A673 (cell line): ENCODE measurements at regions not wholly inside any gene's neighbourhood (a gene's known extent, or its start where the extent isn't known, plus 50 kb on each side); places are given as distances from the start of the nearest gene placed in this dataset.

ENCODE experiments used
- BruUV-seq: library from RNA; stranded (reverse); fragments of 400-500 nt; replicated peaks from 2 replicates; lab custom pipeline; 2021; lab: Mats Ljungman, UMichigan
- CTCF ChIA-PET: fragments of 300-600 bp; sonication (Branson Sonifier 250); formaldehyde crosslinking; loops from one replicate; lab custom pipeline; 2022; ENCODE audit warnings: antibody characterized with exemption; lab: Charles Lee
- POLR2A ChIA-PET: fragments of 300-600 bp; sonication (Branson Sonifier 250); formaldehyde crosslinking; loops from one replicate; lab custom pipeline; 2022; ENCODE audit warnings: antibody characterized with exemption; ENCODE audit not compliant: low non-redundant PET; lab: Charles Lee
- DNase-seq: peaks from one replicate; pipeline ENCODE4 v3.0.0-alpha.2; 2015; ENCODE audit warnings: low spot score
- H3K27ac ChIP-seq: fragments of 200-600 bp; sonication (generic); 2 replicates; pipeline ENCODE4 v1.5.1; 2016; ENCODE audit warnings: mixed run types, low read depth, mild to moderate bottlenecking, mixed read lengths, antibody characterized with exemption, low read length; ENCODE audit not compliant: poor library complexity, severe bottlenecking
- H3K27me3 ChIP-seq: fragments of 200-600 bp; sonication (generic); replicated peaks from 2 replicates; pipeline ENCODE4 v1.6.1; 2017; ENCODE audit warnings: mixed run types, low read depth, mild to moderate bottlenecking, mixed read lengths, antibody characterized with exemption, low read length; ENCODE audit not compliant: insufficient read depth, poor library complexity
- H3K36me3 ChIP-seq: fragments of 200-600 bp; sonication (generic); 2 replicates; pipeline ENCODE4 v1.6.1; 2016; ENCODE audit warnings: mixed run types, mild to moderate bottlenecking, mixed read lengths, antibody characterized with exemption, low read length; ENCODE audit not compliant: insufficient read depth, poor library complexity, severe bottlenecking
- H3K4me1 ChIP-seq: fragments of 200-600 bp; sonication (generic); 2 replicates; pipeline ENCODE4 v1.6.1; 2017; ENCODE audit warnings: mixed run types, mild to moderate bottlenecking, mixed read lengths, antibody characterized with exemption, low read length; ENCODE audit not compliant: insufficient read depth, poor library complexity, severe bottlenecking
- H3K4me3 ChIP-seq: fragments of 200-600 bp; sonication (generic); 2 replicates; pipeline ENCODE4 v1.5.1; 2016; ENCODE audit warnings: low read depth, mixed run types, mild to moderate bottlenecking, mixed read lengths, low read length; ENCODE audit not compliant: poor library complexity, severe bottlenecking
- H3K9me3 ChIP-seq: fragments of 200-600 bp; sonication (generic); 2 replicates; pipeline ENCODE4 v1.6.1; 2016; ENCODE audit warnings: mixed run types, low read depth, mild to moderate bottlenecking, mixed read lengths, antibody characterized with exemption, low read length; ENCODE audit not compliant: poor library complexity, severe bottlenecking
- CTCF ChIP-seq: fragments of 300-800, 200-600 bp; sonication (generic); conservative IDR thresholded peaks from 2 replicates; pipeline ENCODE4 v1.5.1; 2017; ENCODE audit warnings: low read depth, mild to moderate bottlenecking, antibody characterized with exemption, low read length, moderate library complexity, mixed read lengths
- EZH2 ChIP-seq: fragments of 200-600 bp; sonication (generic); IDR thresholded peaks from 2 replicates; pipeline ENCODE4 v1.6.1; 2017; ENCODE audit warnings: borderline replicate concordance, low read depth, mild to moderate bottlenecking, mixed read lengths, antibody characterized with exemption, low read length; ENCODE audit not compliant: poor library complexity, severe bottlenecking
- intact Hi-C: fragments of 100-400 bp; cut with micrococcal nuclease; formaldehyde crosslinking; loops from one replicate; pipeline ENCODE4 v1.10.0; 2022; ENCODE audit not compliant: unreplicated experiment

- CTCF ChIA-PET: no interaction called here
- intact Hi-C loops: no loop called here
Measured at GRCh38 chr3:117297541-117297940, 588.0 kb downstream of the TUSC7 start.

DNA sequence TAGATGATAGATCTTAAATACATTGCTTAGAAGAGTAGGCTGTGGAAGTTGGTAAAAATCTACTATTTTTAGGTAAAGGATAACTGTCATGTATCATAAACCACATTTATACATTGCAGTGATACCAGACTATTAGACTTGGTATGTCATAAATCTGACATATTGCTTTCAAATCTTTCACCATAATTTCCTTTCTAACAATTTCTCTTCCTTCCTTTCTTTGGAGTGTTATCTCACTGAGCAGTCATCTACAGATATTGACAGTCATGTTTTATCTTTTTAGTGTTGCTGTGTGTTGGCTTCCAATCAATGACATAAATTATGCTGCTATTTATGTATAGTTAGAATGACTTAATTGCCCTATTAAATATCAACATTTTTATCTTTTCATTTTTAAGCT lies 588.7 kb downstream of the TUSC7 start:
- Histone ChIP-seq H3K9me3 (no peaks in the 10 kb centered on the region), H3K4me1 (peaks cover 2% of the 10 kb centered on the region), H3K36me3 (no peaks in the 10 kb centered on the region), H3K27me3 (no peaks in the 10 kb centered on the region), H3K4me3 (no peak overlapping the region), H3K27ac (no peak overlapping the region)
- TF ChIP-seq EZH2 (no peak), CTCF (no peak)
- intact Hi-C loops: no loop called here
- ChIA-PET POLR2A (no interaction called here), CTCF (no interaction called here)
- no TSS peak for BruUV-seq
- no peak for DNase-seq

More at GRCh38 chr3:117297541-117297940, 588.0 kb downstream of the TUSC7 start:
- Histone ChIP-seq H3K4me1 (no peaks in the 10 kb centered on the region), H3K36me3 (no peaks in the 10 kb centered on the region), H3K4me3 (no peak overlapping the region), H3K27ac (no peak overlapping the region), H3K27me3 (no peaks in the 10 kb centered on the region), H3K9me3 (no peaks in the 10 kb centered on the region)
- no TSS peak for BruUV-seq
- no peak for DNase-seq
- TF ChIP-seq CTCF: no peak
- TF ChIP-seq EZH2: no peak
- POLR2A ChIA-PET: no interaction called here

- intact Hi-C loops: no loop called here
- POLR2A ChIA-PET: no interaction called here
- Histone ChIP-seq H3K27me3 (no peaks in the 10 kb centered on the region), H3K36me3 (no peaks in the 10 kb centered on the region), H3K4me3 (no peak overlapping the region), H3K9me3 (no peaks in the 10 kb centered on the region), H3K27ac (no peak overlapping the region), H3K4me1 (peaks cover 25% of the 10 kb centered on the region)
- DNase-seq: no peak
- no TSS peak for BruUV-seq
- CTCF ChIA-PET: no interaction called here
- TF ChIP-seq EZH2: no peak
- no peak for TF ChIP-seq CTCF
Measured at GRCh38 chr3:117302428-117302827, 592.8 kb downstream of the TUSC7 start.
